Kidney epithelial cell (primary cell): ENCODE measurements at regions not wholly inside any gene's neighbourhood (a gene's known extent, or its start where the extent isn't known, plus 50 kb on each side); places are given as distances from the start of the nearest gene placed in this dataset.

Source experiments
- DNase-seq: peaks from one replicate; pipeline ENCODE4 v3.0.0-alpha.2; 2010; ENCODE audit warnings: low read depth
- H3K27me3 ChIP-seq: 2 replicates; pipeline ENCODE4 v1.6.0; 2011; ENCODE audit warnings: low read length; ENCODE audit not compliant: control insufficient read depth, insufficient read depth
- H3K36me3 ChIP-seq: 2 replicates; pipeline ENCODE4 v1.5.1; 2011; ENCODE audit warnings: low read length; ENCODE audit not compliant: control insufficient read depth, insufficient read depth
- H3K4me3 ChIP-seq: 2 replicates; pipeline ENCODE4 v1.5.1; 2011; ENCODE audit warnings: low read depth, mild to moderate bottlenecking, control low read depth, low read length
- CTCF ChIP-seq: IDR thresholded peaks from 2 replicates; pipeline ENCODE4 v1.5.1; 2011; ENCODE audit warnings: mild to moderate bottlenecking, moderate library complexity, low read length, control low read depth, inconsistent platforms; ENCODE audit not compliant: insufficient read depth, poor library complexity, severe bottlenecking

DNA sequence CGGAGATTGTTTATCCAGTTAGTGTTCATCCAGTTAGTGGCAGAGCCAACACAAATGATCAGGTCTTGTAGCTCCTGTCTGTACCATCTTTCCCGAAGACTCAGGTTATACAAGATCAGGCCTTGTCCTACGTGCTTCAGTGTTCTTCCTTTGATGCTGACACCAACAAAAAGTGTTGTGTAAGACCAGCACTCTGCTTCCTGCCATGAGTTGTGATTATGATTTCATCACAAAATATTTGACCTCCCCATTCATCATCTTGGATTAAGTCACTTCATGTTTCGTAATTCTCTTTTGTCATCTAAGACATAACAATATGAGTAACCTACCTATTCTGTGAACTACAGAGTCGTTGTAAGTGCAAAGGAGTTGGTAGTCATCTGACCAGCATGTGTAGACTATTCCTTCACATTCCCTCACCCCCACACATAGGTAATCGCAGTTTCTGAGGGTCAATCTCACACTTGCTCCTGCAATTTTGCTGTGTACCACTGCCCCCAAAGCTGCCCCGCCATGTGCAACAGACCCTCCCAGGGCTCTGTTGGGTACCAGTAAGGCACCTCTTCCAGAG lies 135.6 kb upstream of the SLC22A23 start:
- H3K4me3 ChIP-seq: no peak overlapping the region
- no peaks in the 10 kb centered on the region for H3K36me3 ChIP-seq
- no peaks in the 10 kb centered on the region for H3K27me3 ChIP-seq
- peak; percentile 45 for DNase-seq
- no peak for TF ChIP-seq CTCF

DNA sequence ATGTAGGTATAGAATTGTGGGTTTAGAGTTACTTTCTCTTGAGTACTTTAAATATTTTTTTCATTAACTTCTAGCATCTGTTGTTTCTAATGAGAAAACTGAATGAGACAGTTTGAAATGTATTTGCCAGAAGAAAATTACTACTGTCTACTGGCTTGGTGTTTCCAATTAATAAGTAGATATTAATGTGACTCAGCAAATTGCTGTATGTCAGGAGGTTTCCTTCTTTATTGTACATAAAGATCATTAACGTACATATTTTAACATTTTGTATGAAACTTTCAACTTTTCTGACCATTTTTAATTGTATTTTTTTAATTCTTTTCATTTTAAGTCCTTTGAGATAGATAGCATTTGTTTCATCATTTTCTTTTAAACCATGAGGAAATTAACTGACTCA lies 135.1 kb upstream of the SLC22A23 start:
- no peak for TF ChIP-seq CTCF
- Histone ChIP-seq H3K4me3 (no peak overlapping the region), H3K36me3 (no peaks in the 10 kb centered on the region), H3K27me3 (no peaks in the 10 kb centered on the region)
- DNase-seq: no peak

GRCh38 chr6:3587660-3588059 lies 130.8 kb upstream of the SLC22A23 start:
- no peak for TF ChIP-seq CTCF
- Histone ChIP-seq H3K27me3 (no peaks in the 10 kb centered on the region), H3K4me3 (no peak overlapping the region), H3K36me3 (no peaks in the 10 kb centered on the region)
- no peak for DNase-seq

DNA sequence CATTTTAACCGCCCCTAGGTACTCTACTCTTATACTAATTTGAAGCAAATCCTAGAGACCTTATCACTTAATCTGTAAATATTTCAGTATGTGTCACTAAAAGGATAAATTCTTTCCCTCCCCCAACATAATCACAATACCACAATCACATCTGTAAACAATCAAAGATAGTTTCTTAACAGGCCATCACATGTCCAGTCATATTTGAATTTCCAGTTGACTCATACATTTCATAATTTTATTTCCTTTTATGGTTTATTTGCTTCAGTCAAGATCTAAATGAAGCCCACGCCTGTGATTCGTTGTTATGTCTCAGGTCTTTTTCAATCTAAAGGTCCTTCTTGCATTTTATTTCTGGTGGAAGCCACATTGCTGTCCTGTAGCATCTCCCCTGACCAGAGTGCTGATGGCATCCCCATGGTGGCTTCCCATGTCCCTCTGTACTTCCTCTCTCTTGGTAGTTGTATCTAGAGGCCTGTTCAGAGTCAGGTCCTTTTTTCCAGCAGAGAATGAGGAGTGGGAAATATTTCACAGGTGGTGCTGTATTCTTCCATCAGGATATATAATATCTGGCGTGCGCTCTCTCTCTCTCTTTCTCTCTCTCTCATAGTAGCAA lies 128.6 kb upstream of the SLC22A23 start:
- H3K36me3 ChIP-seq: no peaks in the 10 kb centered on the region
- peak; percentile 5 for DNase-seq
- no peak for TF ChIP-seq CTCF
- H3K4me3 ChIP-seq: no peak overlapping the region
- H3K27me3 ChIP-seq: no peaks in the 10 kb centered on the region

GRCh38 chr6:3584606-3585005 lies 127.8 kb upstream of the SLC22A23 start:
- Histone ChIP-seq H3K36me3 (no peaks in the 10 kb centered on the region), H3K27me3 (no peaks in the 10 kb centered on the region), H3K4me3 (no peak overlapping the region)
- no peak for TF ChIP-seq CTCF
- no peak for DNase-seq

DNA sequence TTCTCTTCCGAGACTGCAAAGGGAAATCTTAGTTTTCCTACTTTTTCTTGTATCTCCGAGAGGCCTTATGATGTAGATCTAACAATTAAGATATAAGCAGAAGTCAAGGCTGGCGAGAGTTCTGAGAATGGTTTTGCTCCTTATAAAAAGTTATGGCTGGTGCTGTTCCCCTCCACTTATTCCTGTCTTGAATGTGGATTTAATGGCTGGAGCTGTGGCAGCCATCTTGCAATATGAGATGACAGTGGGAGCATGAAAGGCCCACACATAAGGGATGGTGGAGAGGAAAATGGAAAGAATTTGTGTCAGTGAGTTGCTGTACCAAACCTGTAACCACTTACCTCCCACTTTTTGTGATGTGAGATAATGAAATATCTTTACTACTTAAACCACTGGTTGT lies 124.6 kb upstream of the SLC22A23 start:
- Histone ChIP-seq H3K4me3 (no peak overlapping the region), H3K27me3 (no peaks in the 10 kb centered on the region), H3K36me3 (no peaks in the 10 kb centered on the region)
- DNase-seq: no peak
- no peak for TF ChIP-seq CTCF
